ENCODE measurements at regions not wholly inside any gene's neighbourhood (a gene's known extent, or its start where the extent isn't known, plus 50 kb on each side); places are given as distances from the start of the nearest gene placed in this dataset.

DNA sequence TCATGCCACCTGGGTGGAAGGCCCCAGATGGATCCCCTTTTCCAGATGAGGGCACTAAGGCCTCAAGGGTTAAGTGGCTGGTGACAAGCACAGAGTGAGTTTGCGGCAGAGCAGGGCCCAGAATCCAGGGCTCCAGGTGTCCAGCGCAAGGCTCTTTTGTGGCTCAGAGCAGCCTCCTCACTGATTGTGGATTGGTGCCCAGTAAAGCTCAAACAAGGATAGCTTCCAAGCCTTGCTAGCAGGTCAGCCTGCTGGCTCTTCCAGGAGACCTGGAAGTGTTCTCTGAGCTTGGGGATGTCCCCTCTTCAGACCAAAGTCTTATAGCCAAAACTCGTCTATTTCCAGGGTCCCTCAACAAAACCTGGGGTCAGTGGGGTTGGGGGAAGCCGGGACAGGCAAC lies 167.6 kb upstream of the SYT13 start:
- H3K9me1 ChIP-seq (ENCODE audit: insufficient read depth, low read length) = no peaks in the 10 kb centered on the region
- no peak overlapping the region for H2AK9ac ChIP-seq (replicated peaks; ENCODE audit: low read depth, low read length, poor library complexity)
- dilution Hi-C loops (cut with HindIII; ENCODE audit: low sequenced_read_pairs, unreplicated experiment) = no loop called here
- no peak overlapping the region for H4K5ac ChIP-seq (ENCODE audit: low read depth, low read length)
- no peak for DNase-seq
- no peaks in the 10 kb centered on the region for H3K36me3 ChIP-seq (ENCODE audit: control insufficient read depth, insufficient read depth, low read length)
- intact Hi-C loops (cut with micrococcal nuclease) = no loop called here
- H2AFZ ChIP-seq (replicated peaks; ENCODE audit: low read length, poor library complexity) = no peak overlapping the region
- H3K27ac ChIP-seq (ENCODE audit: insufficient read depth, low read length) = no peak overlapping the region
- H2AK5ac ChIP-seq (ENCODE audit: low read depth, low read length) = no peak overlapping the region
- no TSS peak for BruUV-seq (replicated peaks)
- H4K20me1 ChIP-seq (ENCODE audit: insufficient read depth, low read length) = no peaks in the 10 kb centered on the region
- H2BK15ac ChIP-seq (ENCODE audit: low read depth, low read length) = no peak overlapping the region
- H3K18ac ChIP-seq (ENCODE audit: low read depth, low read length) = no peak overlapping the region
- H3K9ac ChIP-seq (ENCODE audit: low read depth, low read length) = no peak overlapping the region
- CTCF ChIA-PET = no interaction called here
- 0 out of 2 replicates have a peak, but pooled peaks cover 2% of the 10 kb centered on the region for H3K27me3 ChIP-seq (ENCODE audit: control insufficient read depth, insufficient read depth, low read length)
- H3K9me3 ChIP-seq (ENCODE audit: control insufficient read depth, insufficient read depth, low read length) = no peaks in the 10 kb centered on the region
- H3K4me1 ChIP-seq (ENCODE audit: control insufficient read depth, insufficient read depth, low read length) = no peaks in the 10 kb centered on the region
- TF ChIP-seq POLR2A (IDR thresholded peaks at IDR 0.05; ENCODE audit: low read depth, low read length) (no peak), FOS (IDR thresholded peaks at IDR 0.05; ENCODE audit: low read depth, low read length) (no peak), MAZ (IDR thresholded peaks at IDR 0.05; ENCODE audit: borderline replicate concordance, low read depth, low read length) (no peak), BHLHE40 (IDR thresholded peaks at IDR 0.05; ENCODE audit: low read depth, low read length) (no peak), RFX5 (IDR thresholded peaks at IDR 0.05; ENCODE audit: low read depth, low read length) (no peak), MXI1 (IDR thresholded peaks at IDR 0.05; ENCODE audit: borderline replicate concordance, low read depth, low read length) (no peak), CEBPB (IDR thresholded peaks at IDR 0.05; ENCODE audit: low read depth, low read length) (no peak), NFE2L2 (IDR thresholded peaks at IDR 0.05; ENCODE audit: low read depth, low read length) (no peak), SMC3 (IDR thresholded peaks at IDR 0.05; ENCODE audit: low read depth, low read length) (no peak), MAFK (IDR thresholded peaks at IDR 0.05; ENCODE audit: low read depth, low read length) (no peak), CHD1 (IDR thresholded peaks at IDR 0.05; ENCODE audit: low read depth, low read length) (no peak), RCOR1 (IDR thresholded peaks at IDR 0.05; ENCODE audit: insufficient replicate concordance, low read length) (no peak)
- TF ChIP-seq, protein P1, sequence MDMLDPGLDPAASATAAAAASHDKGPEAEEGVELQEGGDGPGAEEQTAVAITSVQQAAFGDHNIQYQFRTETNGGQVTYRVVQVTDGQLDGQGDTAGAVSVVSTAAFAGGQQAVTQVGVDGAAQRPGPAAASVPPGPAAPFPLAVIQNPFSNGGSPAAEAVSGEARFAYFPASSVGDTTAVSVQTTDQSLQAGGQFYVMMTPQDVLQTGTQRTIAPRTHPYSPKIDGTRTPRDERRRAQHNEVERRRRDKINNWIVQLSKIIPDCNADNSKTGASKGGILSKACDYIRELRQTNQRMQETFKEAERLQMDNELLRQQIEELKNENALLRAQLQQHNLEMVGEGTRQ (IDR thresholded peaks at IDR 0.05; ENCODE audit: low read depth, low read length) = no peak
- TF ChIP-seq, protein P2, sequence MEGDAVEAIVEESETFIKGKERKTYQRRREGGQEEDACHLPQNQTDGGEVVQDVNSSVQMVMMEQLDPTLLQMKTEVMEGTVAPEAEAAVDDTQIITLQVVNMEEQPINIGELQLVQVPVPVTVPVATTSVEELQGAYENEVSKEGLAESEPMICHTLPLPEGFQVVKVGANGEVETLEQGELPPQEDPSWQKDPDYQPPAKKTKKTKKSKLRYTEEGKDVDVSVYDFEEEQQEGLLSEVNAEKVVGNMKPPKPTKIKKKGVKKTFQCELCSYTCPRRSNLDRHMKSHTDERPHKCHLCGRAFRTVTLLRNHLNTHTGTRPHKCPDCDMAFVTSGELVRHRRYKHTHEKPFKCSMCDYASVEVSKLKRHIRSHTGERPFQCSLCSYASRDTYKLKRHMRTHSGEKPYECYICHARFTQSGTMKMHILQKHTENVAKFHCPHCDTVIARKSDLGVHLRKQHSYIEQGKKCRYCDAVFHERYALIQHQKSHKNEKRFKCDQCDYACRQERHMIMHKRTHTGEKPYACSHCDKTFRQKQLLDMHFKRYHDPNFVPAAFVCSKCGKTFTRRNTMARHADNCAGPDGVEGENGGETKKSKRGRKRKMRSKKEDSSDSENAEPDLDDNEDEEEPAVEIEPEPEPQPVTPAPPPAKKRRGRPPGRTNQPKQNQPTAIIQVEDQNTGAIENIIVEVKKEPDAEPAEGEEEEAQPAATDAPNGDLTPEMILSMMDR (conservative IDR thresholded peaks at IDR 0.05; ENCODE audit: low read depth, low read length) = no peak
- TF ChIP-seq, protein P3, sequence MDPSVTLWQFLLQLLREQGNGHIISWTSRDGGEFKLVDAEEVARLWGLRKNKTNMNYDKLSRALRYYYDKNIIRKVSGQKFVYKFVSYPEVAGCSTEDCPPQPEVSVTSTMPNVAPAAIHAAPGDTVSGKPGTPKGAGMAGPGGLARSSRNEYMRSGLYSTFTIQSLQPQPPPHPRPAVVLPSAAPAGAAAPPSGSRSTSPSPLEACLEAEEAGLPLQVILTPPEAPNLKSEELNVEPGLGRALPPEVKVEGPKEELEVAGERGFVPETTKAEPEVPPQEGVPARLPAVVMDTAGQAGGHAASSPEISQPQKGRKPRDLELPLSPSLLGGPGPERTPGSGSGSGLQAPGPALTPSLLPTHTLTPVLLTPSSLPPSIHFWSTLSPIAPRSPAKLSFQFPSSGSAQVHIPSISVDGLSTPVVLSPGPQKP (IDR thresholded peaks at IDR 0.05; ENCODE audit: borderline replicate concordance, low read depth, low read length) = no peak
- H2BK120ac ChIP-seq (ENCODE audit: low read depth, low read length) = no peak overlapping the region
- no peaks in the 10 kb centered on the region for H3K79me1 ChIP-seq (ENCODE audit: low read depth in 1 of 2, low read length in 2 of 2)
- H2BK5ac ChIP-seq (ENCODE audit: low read depth, low read length, poor library complexity, severe bottlenecking) = no peak overlapping the region
- no peak overlapping the region for H3K4me3 ChIP-seq (ENCODE audit: insufficient read depth, low read depth, low read length)
- no peak overlapping the region for H4K91ac ChIP-seq (ENCODE audit: insufficient read depth, low read depth, low read length)
- H3K14ac ChIP-seq (replicated peaks; ENCODE audit: low read depth, low read length) = no peak overlapping the region
- no peak overlapping the region for H4K8ac ChIP-seq (ENCODE audit: low read depth in 2 of 2, low read length in 2 of 2)
- no peak for ATAC-seq (ENCODE audit: low read depth)
- in situ Hi-C loops (cut with MboI; ENCODE audit: low sequenced_read_pairs) = no loop called here
- no peak overlapping the region for H3K4me2 ChIP-seq (ENCODE audit: low read depth, low read length)
- H3K56ac ChIP-seq (ENCODE audit: extremely low read depth, insufficient read depth, low read length) = no peak overlapping the region
- 40% methylated on average over 3 of the region's 4 CpGs; no CpG with 5 or more reads in 1 of the 2 experiments for WGBS, 2 experiments (ENCODE audit: extremely low coverage in 2 of 2, insufficient read length in 1 of 2)
- H3K4ac ChIP-seq (ENCODE audit: low read depth, low read length) = no peak overlapping the region
- POLR2A ChIA-PET (ENCODE audit: unreplicated experiment) = no interaction called here
- H2BK20ac ChIP-seq (ENCODE audit: low read depth, low read length) = no peak overlapping the region
- H3K23ac ChIP-seq (ENCODE audit: low read depth, low read length) = no peak overlapping the region

Data from IMR-90 (cell line).